Ovary (tissue), 3 donors: ENCODE measurements at regions not wholly inside any gene's neighbourhood (a gene's known extent, or its start where the extent isn't known, plus 50 kb on each side); places are given as distances from the start of the nearest gene placed in this dataset.

Source experiments
- EP300 ChIP-seq: sonication (generic); formaldehyde crosslinking; IDR thresholded peaks from one replicate; pipeline ENCODE4 v1.6.1; 2017; ENCODE audit warnings: antibody characterized with exemption
- POLR2A ChIP-seq: fragments of 450-650 bp; IDR thresholded peaks from one replicate; pipeline ENCODE4 v1.6.1; 2017; ENCODE audit warnings: antibody characterized with exemption, mild to moderate bottlenecking, moderate library complexity
- TF ChIP-seq, protein P1 (sequence below), 3 donors: fragments of 450-650 bp in 2 of 3; fragments of 200-600 bp in 1 of 3; IDR thresholded peaks; one replicate each; pipeline versions ENCODE4 v1.5.1 to v1.8.0; 2016 to 2022; ENCODE audit warnings: antibody characterized with exemption in 3 of 3, mild to moderate bottlenecking in 1 of 3
- donor health status: DM: no; HTN: no; CAD: no.

DNA sequence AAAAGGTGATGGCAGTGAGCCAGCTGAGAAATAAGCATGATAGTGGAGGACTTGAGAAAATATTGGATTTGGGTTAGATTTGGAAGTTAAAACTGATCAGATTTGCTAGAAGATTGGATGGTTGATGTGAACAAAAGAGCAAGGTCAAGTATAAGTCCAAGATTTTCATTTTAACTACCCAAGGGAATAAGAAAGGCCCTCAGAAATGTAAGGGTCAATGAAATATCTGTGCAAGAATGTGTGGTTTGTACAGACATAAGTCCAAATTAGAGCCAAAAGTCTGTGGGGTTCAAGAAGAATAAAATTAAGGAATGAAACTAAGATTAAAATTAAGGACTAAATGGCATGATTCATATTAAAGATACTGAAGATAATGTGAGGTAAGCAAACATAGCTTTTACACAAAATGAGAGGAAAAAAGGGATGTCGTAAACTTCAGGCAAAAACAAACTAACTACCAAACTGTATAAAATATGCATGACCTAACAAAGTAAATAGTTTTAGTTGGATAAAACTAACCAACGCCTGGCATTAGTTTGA is 78.4 kb upstream of the CACNA2D1 start:
- TF ChIP-seq, protein P1, sequence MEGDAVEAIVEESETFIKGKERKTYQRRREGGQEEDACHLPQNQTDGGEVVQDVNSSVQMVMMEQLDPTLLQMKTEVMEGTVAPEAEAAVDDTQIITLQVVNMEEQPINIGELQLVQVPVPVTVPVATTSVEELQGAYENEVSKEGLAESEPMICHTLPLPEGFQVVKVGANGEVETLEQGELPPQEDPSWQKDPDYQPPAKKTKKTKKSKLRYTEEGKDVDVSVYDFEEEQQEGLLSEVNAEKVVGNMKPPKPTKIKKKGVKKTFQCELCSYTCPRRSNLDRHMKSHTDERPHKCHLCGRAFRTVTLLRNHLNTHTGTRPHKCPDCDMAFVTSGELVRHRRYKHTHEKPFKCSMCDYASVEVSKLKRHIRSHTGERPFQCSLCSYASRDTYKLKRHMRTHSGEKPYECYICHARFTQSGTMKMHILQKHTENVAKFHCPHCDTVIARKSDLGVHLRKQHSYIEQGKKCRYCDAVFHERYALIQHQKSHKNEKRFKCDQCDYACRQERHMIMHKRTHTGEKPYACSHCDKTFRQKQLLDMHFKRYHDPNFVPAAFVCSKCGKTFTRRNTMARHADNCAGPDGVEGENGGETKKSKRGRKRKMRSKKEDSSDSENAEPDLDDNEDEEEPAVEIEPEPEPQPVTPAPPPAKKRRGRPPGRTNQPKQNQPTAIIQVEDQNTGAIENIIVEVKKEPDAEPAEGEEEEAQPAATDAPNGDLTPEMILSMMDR (IDR thresholded peaks at IDR 0.05) = no peak
- TF ChIP-seq POLR2A = no peak
- TF ChIP-seq EP300 = no peak
